GM23338 (cell line): ENCODE measurements at regions not wholly inside any gene's neighbourhood (a gene's known extent, or its start where the extent isn't known, plus 50 kb on each side); places are given as distances from the start of the nearest gene placed in this dataset.

Experiments
- ATAC-seq: fragments of 200-7000 bp; cut with Tn5 transposase; 3 replicates; pipeline ENCODE4 v1.9.1; 2020
- DNase-seq: peaks from one replicate; pipeline ENCODE4 v3.0.0-alpha.2; 2015; ENCODE audit warnings: low spot score
- H2AFZ ChIP-seq: fragments of 200-600 bp; sonication (generic); 2 replicates; pipeline ENCODE4 v1.8.0; 2016; ENCODE audit warnings: antibody characterized with exemption, mild to moderate bottlenecking, moderate library complexity
- H3F3A ChIP-seq: fragments of 200-600 bp; sonication (generic); replicated peaks from 2 replicates; pipeline ENCODE4 v1.8.0; 2017; ENCODE audit warnings: antibody characterized with exemption, mixed run types, low read depth
- H3K27ac ChIP-seq: fragments of 200-600 bp; sonication (generic); 2 replicates; pipeline ENCODE4 v1.6.1; 2016; ENCODE audit warnings: low read depth
- H3K27me3 ChIP-seq: fragments of 200-600 bp; sonication (generic); 2 replicates; pipeline ENCODE4 v1.8.0; 2016; ENCODE audit warnings: mild to moderate bottlenecking, mixed run types, moderate library complexity; ENCODE audit not compliant: insufficient read depth
- H3K36me3 ChIP-seq: fragments of 200-600 bp; sonication (generic); 2 replicates; pipeline ENCODE4 v1.8.0; 2016; ENCODE audit warnings: mild to moderate bottlenecking; ENCODE audit not compliant: insufficient read depth
- H3K4me1 ChIP-seq: fragments of 200-600 bp; sonication (generic); 2 replicates; pipeline ENCODE4 v1.8.0; 2016; ENCODE audit warnings: mild to moderate bottlenecking, moderate library complexity; ENCODE audit not compliant: insufficient read depth
- H3K4me2 ChIP-seq: fragments of 200-600 bp; sonication (generic); 2 replicates; pipeline ENCODE4 v1.7.1; 2017; ENCODE audit warnings: mixed run types
- H3K4me3 ChIP-seq: fragments of 200-600 bp; sonication (generic); 2 replicates; pipeline ENCODE4 v1.6.1; 2016; ENCODE audit warnings: mixed run types
- H3K79me2 ChIP-seq: fragments of 200-600 bp; sonication (generic); replicated peaks from 2 replicates; pipeline ENCODE4 v1.8.0; 2017; ENCODE audit warnings: mild to moderate bottlenecking; ENCODE audit not compliant: insufficient read depth
- H3K9me2 ChIP-seq: fragments of 200-600 bp; sonication (generic); 2 replicates; pipeline ENCODE4 v1.8.0; 2017; ENCODE audit not compliant: insufficient read depth
- H4K20me1 ChIP-seq: fragments of 200-600 bp; sonication (generic); replicated peaks from 2 replicates; pipeline ENCODE4 v1.8.0; 2017; ENCODE audit warnings: mild to moderate bottlenecking; ENCODE audit not compliant: insufficient read depth
- H3K27ac Mint-ChIP-seq: 2 replicates; pipeline ENCODE4 v1.8.0; 2020; ENCODE audit warnings: inconsistent platforms, mild to moderate bottlenecking, moderate library complexity, mixed read lengths
- H3K27me3 Mint-ChIP-seq: 3 replicates; pipeline ENCODE4 v1.8.0; 2022; ENCODE audit warnings: low read depth, mild to moderate bottlenecking, moderate library complexity, mixed read lengths, inconsistent platforms; ENCODE audit not compliant: insufficient read depth, poor library complexity
- H3K36me3 Mint-ChIP-seq: 3 replicates; pipeline ENCODE4 v1.8.0; 2021; ENCODE audit warnings: low read depth, mild to moderate bottlenecking, inconsistent platforms, moderate library complexity, mixed read lengths
- H3K4me1 Mint-ChIP-seq: 3 replicates; pipeline ENCODE4 v1.8.0; 2020; ENCODE audit warnings: mild to moderate bottlenecking, inconsistent platforms, mixed read lengths
- H3K4me3 Mint-ChIP-seq: 3 replicates; pipeline ENCODE4 v1.8.0; 2021; ENCODE audit warnings: moderate library complexity, mild to moderate bottlenecking, inconsistent platforms, mixed read lengths
- H3K9me3 Mint-ChIP-seq: 3 replicates; pipeline ENCODE4 v1.8.0; 2020; ENCODE audit warnings: moderate library complexity, mild to moderate bottlenecking, inconsistent platforms, mixed read lengths
- EZH2phosphoT487 ChIP-seq: fragments of 200-600 bp; sonication (generic); IDR thresholded peaks from one replicate; pipeline ENCODE4 v1.8.1; 2018; ENCODE audit warnings: antibody characterized with exemption; ENCODE audit not compliant: unreplicated experiment
- JUNB ChIP-seq: IDR thresholded peaks from one replicate; pipeline ENCODE4 v1.6.1; 2016; ENCODE audit warnings: antibody characterized with exemption; ENCODE audit not compliant: unreplicated experiment
- POLR2AphosphoS5 ChIP-seq: IDR thresholded peaks from 2 replicates; pipeline ENCODE4 v1.6.1; 2016; ENCODE audit warnings: antibody characterized with exemption, low read depth
- STAT1 ChIP-seq: IDR thresholded peaks from one replicate; pipeline ENCODE4 v1.6.1; 2016; ENCODE audit warnings: antibody characterized with exemption; ENCODE audit not compliant: unreplicated experiment
- ZNF114 ChIP-seq: fragments of 250-450 bp; sonication (Bioruptor Pico); IDR thresholded peaks from 2 replicates; pipeline ENCODE4 v1.5.0; 2020; ENCODE audit warnings: mild to moderate bottlenecking, moderate library complexity
- ZNF331 ChIP-seq: fragments of 250-450 bp; sonication (Bioruptor Pico); IDR thresholded peaks from 2 replicates; pipeline ENCODE4 v1.5.0; 2020; ENCODE audit warnings: low read depth, mild to moderate bottlenecking, moderate library complexity
- TF ChIP-seq, protein P1 (sequence below): IDR thresholded peaks from one replicate; pipeline ENCODE4 v1.6.1; 2018; ENCODE audit warnings: antibody characterized with exemption; ENCODE audit not compliant: unreplicated experiment
- TF ChIP-seq, protein P2 (sequence below): fragments of 250-450 bp; sonication (Bioruptor Pico); IDR thresholded peaks from 2 replicates; pipeline ENCODE4 v1.5.0; 2020; ENCODE audit warnings: mild to moderate bottlenecking, moderate library complexity

DNA sequence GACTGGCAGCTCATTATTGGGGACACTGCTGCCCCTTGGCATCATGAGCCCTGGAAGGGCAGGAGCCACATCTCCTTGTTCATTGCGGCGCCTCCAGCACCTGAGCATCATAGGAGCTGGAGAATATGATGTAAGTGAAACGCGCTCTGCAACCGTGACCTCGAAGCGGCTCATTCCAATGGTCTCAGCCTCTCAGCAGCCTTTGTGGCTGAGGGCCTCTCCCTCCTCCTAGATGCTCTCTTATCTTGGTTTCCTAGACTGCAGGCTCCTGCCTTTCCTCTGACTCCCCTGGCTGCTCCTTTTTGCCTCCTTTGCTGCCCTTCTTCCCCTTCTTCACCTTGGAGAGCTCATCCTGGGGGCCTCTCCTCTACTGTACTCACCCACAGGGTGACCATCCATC is 83.6 kb upstream of the CASZ1 start (continued):
- TF ChIP-seq, protein P1, sequence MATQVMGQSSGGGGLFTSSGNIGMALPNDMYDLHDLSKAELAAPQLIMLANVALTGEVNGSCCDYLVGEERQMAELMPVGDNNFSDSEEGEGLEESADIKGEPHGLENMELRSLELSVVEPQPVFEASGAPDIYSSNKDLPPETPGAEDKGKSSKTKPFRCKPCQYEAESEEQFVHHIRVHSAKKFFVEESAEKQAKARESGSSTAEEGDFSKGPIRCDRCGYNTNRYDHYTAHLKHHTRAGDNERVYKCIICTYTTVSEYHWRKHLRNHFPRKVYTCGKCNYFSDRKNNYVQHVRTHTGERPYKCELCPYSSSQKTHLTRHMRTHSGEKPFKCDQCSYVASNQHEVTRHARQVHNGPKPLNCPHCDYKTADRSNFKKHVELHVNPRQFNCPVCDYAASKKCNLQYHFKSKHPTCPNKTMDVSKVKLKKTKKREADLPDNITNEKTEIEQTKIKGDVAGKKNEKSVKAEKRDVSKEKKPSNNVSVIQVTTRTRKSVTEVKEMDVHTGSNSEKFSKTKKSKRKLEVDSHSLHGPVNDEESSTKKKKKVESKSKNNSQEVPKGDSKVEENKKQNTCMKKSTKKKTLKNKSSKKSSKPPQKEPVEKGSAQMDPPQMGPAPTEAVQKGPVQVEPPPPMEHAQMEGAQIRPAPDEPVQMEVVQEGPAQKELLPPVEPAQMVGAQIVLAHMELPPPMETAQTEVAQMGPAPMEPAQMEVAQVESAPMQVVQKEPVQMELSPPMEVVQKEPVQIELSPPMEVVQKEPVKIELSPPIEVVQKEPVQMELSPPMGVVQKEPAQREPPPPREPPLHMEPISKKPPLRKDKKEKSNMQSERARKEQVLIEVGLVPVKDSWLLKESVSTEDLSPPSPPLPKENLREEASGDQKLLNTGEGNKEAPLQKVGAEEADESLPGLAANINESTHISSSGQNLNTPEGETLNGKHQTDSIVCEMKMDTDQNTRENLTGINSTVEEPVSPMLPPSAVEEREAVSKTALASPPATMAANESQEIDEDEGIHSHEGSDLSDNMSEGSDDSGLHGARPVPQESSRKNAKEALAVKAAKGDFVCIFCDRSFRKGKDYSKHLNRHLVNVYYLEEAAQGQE, result no peak
- TF ChIP-seq EZH2phosphoT487, result no peak
- TF ChIP-seq ZNF331 (CRISPR knock-in tag), result no peak
- no peak for TF ChIP-seq STAT1
- no peak for TF ChIP-seq POLR2AphosphoS5
- TF ChIP-seq JUNB, result no peak
- no peak for TF ChIP-seq ZNF114 (CRISPR knock-in tag)

DNA sequence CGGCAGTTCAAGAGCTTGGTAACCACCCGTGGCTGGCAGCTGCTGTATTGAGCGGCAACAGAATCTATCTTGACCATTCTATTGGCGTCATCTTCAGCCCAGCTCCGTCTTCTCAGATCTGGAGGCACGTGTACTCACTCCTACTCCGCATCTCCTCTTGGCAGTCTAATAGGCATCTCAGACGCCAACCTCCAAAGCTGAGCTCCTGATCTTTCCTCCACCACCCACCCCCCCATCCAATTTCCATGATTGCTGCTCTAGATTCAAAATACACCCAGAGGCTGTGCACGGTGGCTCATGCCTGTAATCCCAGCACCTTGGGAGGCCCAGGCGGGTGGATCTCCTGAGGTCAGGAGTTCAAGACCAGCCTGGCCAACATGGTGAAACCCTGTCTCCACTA is 84.6 kb upstream of the CASZ1 start:
- H3K27me3 Mint-ChIP-seq, result peaks cover 3% of the 10 kb centered on the region
- Histone ChIP-seq H3K4me1 (no peaks in the 10 kb centered on the region), H3K9me2 (no peaks in the 10 kb centered on the region), H3F3A (no peaks in the 10 kb centered on the region), H3K4me2 (no peak overlapping the region), H3K79me2 (no peaks in the 10 kb centered on the region), H3K27me3 (no peaks in the 10 kb centered on the region), H3K4me3 (no peak overlapping the region), H3K27ac (no peak overlapping the region), H3K36me3 (no peaks in the 10 kb centered on the region), H4K20me1 (no peaks in the 10 kb centered on the region), H2AFZ (no peak overlapping the region)
- H3K27ac Mint-ChIP-seq, result no peak overlapping the region
- H3K4me1 Mint-ChIP-seq, result no peaks in the 10 kb centered on the region; the same call in 2 of the 3 replicates
- TF ChIP-seq, protein P2, sequence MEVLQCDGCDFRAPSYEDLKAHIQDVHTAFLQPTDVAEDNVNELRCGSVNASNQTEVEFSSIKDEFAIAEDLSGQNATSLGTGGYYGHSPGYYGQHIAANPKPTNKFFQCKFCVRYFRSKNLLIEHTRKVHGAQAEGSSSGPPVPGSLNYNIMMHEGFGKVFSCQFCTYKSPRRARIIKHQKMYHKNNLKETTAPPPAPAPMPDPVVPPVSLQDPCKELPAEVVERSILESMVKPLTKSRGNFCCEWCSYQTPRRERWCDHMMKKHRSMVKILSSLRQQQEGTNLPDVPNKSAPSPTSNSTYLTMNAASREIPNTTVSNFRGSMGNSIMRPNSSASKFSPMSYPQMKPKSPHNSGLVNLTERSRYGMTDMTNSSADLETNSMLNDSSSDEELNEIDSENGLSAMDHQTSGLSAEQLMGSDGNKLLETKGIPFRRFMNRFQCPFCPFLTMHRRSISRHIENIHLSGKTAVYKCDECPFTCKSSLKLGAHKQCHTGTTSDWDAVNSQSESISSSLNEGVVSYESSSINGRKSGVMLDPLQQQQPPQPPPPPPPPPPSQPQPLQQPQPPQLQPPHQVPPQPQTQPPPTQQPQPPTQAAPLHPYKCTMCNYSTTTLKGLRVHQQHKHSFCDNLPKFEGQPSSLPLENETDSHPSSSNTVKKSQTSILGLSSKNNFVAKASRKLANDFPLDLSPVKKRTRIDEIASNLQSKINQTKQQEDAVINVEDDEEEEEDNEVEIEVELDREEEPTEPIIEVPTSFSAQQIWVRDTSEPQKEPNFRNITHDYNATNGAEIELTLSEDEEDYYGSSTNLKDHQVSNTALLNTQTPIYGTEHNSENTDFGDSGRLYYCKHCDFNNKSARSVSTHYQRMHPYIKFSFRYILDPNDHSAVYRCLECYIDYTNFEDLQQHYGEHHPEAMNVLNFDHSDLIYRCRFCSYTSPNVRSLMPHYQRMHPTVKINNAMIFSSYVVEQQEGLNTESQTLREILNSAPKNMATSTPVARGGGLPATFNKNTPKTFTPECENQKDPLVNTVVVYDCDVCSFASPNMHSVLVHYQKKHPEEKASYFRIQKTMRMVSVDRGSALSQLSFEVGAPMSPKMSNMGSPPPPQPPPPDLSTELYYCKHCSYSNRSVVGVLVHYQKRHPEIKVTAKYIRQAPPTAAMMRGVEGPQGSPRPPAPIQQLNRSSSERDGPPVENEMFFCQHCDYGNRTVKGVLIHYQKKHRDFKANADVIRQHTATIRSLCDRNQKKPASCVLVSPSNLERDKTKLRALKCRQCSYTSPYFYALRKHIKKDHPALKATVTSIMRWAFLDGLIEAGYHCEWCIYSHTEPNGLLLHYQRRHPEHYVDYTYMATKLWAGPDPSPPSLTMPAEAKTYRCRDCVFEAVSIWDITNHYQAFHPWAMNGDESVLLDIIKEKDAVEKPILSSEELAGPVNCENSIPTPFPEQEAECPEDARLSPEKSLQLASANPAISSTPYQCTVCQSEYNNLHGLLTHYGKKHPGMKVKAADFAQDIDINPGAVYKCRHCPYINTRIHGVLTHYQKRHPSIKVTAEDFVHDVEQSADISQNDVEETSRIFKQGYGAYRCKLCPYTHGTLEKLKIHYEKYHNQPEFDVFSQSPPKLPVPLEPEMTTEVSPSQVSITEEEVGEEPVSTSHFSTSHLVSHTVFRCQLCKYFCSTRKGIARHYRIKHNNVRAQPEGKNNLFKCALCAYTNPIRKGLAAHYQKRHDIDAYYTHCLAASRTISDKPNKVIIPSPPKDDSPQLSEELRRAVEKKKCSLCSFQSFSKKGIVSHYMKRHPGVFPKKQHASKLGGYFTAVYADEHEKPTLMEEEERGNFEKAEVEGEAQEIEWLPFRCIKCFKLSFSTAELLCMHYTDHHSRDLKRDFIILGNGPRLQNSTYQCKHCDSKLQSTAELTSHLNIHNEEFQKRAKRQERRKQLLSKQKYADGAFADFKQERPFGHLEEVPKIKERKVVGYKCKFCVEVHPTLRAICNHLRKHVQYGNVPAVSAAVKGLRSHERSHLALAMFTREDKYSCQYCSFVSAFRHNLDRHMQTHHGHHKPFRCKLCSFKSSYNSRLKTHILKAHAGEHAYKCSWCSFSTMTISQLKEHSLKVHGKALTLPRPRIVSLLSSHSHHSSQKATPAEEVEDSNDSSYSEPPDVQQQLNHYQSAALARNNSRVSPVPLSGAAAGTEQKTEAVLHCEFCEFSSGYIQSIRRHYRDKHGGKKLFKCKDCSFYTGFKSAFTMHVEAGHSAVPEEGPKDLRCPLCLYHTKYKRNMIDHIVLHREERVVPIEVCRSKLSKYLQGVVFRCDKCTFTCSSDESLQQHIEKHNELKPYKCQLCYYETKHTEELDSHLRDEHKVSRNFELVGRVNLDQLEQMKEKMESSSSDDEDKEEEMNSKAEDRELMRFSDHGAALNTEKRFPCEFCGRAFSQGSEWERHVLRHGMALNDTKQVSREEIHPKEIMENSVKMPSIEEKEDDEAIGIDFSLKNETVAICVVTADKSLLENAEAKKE (CRISPR knock-in tag), result no peak
- TF ChIP-seq, protein P1, result no peak
- DNase-seq (no peak), ATAC-seq (no peak)
- no peak overlapping the region for H3K4me3 Mint-ChIP-seq
- no peaks in the 10 kb centered on the region for H3K36me3 Mint-ChIP-seq
- H3K9me3 Mint-ChIP-seq, result no peaks in the 10 kb centered on the region
